ENCODE measurements at regions not wholly inside any gene's neighbourhood (a gene's known extent, or its start where the extent isn't known, plus 50 kb on each side); places are given as distances from the start of the nearest gene placed in this dataset.
"Not testable (repeated sequence)": the region's sequence is repeated elsewhere in the genome, so short reads cannot be mapped to it uniquely, and the experiment has no call there.

DNA sequence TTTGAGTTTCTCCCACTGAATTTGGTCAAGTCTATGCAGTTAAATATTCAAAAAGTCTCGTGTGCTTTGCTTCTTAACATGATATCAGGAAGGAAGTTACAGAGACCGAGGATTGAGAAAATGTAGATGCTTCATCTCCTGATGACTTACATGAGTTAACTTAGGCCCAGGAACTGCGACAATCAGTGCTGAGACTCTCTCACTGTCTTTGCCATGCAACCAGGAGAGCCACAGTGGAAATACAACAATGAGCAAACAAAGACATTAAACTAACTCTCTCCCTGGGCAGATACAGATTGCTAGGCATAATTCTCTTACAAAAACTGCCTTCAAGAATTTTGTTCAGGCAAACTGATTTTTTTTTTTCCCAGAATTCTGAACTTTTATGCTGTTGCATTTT, 440.6 kb upstream of the EPHA7 start:
- no peak for ATAC-seq
- no peaks in the 10 kb centered on the region for H3K27me3 ChIP-seq
- 65 to 75% methylated on average over 2 to 3 of the region's 3 CpGs for WGBS, 2 donors (ENCODE audit: low coverage in 1 of 2)
- H3K4me3 ChIP-seq: no peak overlapping the region
- H3K9me3 ChIP-seq: no peaks in the 10 kb centered on the region
- H3K4me1 ChIP-seq: no peaks in the 10 kb centered on the region
- H3K27ac ChIP-seq: no peak overlapping the region
- no peaks in the 10 kb centered on the region for H3K36me3 ChIP-seq
- TF ChIP-seq POLR2A (IDR thresholded peaks at IDR 0.05): no peak

DNA sequence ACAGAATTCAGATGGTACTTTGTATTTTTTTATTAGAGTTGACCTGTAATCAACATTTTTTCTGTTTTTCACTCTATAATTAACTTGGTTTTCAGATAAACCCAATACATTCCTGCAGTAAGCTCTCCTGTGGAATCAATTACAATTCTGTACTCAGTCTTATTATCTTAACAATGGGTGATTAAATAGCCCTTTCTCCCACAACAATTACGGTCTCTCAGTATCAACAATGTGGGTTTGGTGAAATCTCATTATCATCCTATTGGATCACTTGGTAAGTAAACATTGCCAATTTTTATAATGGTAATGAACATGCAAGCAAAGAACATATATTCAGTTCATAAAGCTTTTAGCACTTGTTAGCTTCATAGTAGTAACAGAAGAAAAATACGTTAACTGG, 438.9 kb upstream of the EPHA7 start:
- no peak for TF ChIP-seq EP300 (IDR thresholded peaks at IDR 0.05)
- 92 to 100% methylated on average over 2 of the region's 2 CpGs for WGBS, 2 donors (ENCODE audit: low coverage in 1 of 2)
- H3K36me3 ChIP-seq: no peaks in the 10 kb centered on the region
- no peak overlapping the region for H3K4me3 ChIP-seq
- H3K4me1 ChIP-seq: no peaks in the 10 kb centered on the region
- no peaks in the 10 kb centered on the region for H3K9me3 ChIP-seq
- H3K27ac ChIP-seq: no peak overlapping the region
- ATAC-seq: no peak
- no peaks in the 10 kb centered on the region for H3K27me3 ChIP-seq

DNA sequence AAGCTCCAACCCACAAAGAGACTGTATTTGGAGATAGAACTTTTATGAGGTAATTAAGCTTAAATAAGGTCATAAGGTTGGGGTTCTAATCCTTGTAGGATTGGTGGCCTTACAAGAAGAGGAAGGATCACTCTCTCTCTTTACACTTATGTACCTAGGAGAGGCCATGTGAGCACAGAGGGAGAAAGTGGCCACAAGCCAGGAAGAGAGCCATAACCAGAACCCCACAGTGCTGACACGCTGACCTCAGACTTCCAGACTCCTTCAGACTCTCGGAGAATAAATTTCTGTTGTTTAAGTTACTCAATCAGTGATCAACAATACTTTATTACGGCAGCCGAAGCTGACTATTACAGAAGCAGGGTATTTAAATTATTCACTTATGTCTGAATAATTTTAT, 430.5 kb upstream of the EPHA7 start:
- no peaks in the 10 kb centered on the region for H3K4me1 ChIP-seq
- TF ChIP-seq POLR2AphosphoS5 (IDR thresholded peaks at IDR 0.05) (no peak), POLR2A (IDR thresholded peaks at IDR 0.05) (no peak), EP300 (IDR thresholded peaks at IDR 0.05) (no peak)
- TF ChIP-seq, protein P1, sequence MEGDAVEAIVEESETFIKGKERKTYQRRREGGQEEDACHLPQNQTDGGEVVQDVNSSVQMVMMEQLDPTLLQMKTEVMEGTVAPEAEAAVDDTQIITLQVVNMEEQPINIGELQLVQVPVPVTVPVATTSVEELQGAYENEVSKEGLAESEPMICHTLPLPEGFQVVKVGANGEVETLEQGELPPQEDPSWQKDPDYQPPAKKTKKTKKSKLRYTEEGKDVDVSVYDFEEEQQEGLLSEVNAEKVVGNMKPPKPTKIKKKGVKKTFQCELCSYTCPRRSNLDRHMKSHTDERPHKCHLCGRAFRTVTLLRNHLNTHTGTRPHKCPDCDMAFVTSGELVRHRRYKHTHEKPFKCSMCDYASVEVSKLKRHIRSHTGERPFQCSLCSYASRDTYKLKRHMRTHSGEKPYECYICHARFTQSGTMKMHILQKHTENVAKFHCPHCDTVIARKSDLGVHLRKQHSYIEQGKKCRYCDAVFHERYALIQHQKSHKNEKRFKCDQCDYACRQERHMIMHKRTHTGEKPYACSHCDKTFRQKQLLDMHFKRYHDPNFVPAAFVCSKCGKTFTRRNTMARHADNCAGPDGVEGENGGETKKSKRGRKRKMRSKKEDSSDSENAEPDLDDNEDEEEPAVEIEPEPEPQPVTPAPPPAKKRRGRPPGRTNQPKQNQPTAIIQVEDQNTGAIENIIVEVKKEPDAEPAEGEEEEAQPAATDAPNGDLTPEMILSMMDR (IDR thresholded peaks at IDR 0.05): no peak
- H3K27me3 ChIP-seq: no peaks in the 10 kb centered on the region
- no peaks in the 10 kb centered on the region for H3K36me3 ChIP-seq
- no peak overlapping the region for H3K27ac ChIP-seq
- H3K4me3 ChIP-seq: no peak overlapping the region
- ATAC-seq: no peak
- WGBS, 2 donors (ENCODE audit: low coverage in 1 of 2): 55 to 62% methylated on average over 3 to 4 of the region's 4 CpGs
- H3K9me3 ChIP-seq: no peaks in the 10 kb centered on the region

DNA sequence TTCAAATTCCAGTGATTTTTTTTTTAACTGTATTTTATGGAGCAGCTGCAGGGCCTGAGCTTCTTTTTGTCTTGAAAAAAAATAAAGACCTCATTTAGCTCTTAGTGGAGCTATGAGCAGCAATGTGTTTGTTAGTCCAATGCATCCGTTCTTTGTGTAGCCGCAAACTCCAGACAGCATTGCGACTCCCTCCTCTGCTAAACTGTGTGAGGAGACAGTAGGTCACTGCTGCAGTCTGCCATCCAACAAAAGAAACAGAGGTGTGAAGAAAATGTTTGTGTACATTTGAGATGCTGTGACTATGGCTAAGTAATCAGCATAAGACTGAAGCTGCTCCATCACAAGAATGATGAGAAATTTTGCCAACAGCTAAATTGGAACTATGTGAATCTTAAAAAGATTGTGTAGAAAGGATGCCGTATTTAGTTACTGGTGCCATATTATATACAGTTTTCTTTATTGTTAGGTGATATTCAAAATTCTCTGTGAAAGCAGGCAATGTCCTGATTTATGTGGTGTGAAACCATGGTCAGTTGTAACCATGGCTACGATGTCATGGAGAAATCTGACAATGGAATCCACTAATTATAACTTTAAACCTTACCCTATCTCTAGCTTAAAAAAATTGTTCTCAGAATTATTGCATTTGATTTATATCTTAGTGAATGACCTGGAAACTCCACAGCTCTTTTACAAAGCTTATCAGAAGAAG, 428.8 kb upstream of the EPHA7 start:
- Histone ChIP-seq H3K4me1 (no peaks in the 10 kb centered on the region), H3K36me3 (no peaks in the 10 kb centered on the region), H3K27ac (no peak overlapping the region), H3K9me3 (no peaks in the 10 kb centered on the region), H3K4me3 (no peak overlapping the region), H3K27me3 (no peaks in the 10 kb centered on the region)
- 33 to 83% methylated on average over 2 to 5 of the region's 5 CpGs for WGBS, 2 donors (ENCODE audit: low coverage in 1 of 2)
- TF ChIP-seq POLR2A (IDR thresholded peaks at IDR 0.05): no peak
- TF ChIP-seq POLR2AphosphoS5 (IDR thresholded peaks at IDR 0.05): no peak
- TF ChIP-seq EP300 (IDR thresholded peaks at IDR 0.05): no peak
- TF ChIP-seq, protein P1 (IDR thresholded peaks at IDR 0.05): no peak
- no peak for ATAC-seq

DNA sequence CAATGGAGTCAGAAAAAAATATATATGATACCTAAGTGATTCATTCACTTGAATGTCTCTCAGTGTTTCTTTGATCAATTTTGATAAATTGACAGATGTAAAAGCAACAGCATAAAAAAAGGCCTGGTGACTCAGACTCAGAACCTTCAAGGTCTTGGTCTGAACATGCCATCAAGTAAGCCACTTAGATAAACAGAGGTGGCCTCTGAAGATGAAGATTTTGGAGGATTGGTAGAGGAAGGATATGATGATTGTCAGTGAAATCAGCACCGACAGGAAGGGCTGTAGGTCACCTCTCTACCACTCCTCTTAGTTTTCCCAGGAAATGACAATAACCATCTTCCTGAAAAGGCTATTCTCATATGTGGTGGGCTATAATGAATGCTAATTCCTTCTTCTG, 422.8 kb upstream of the EPHA7 start:
- no peak overlapping the region for H3K27ac ChIP-seq
- H3K9me3 ChIP-seq: no peaks in the 10 kb centered on the region
- no peak overlapping the region for H3K4me3 ChIP-seq
- TF ChIP-seq POLR2AphosphoS5 (IDR thresholded peaks at IDR 0.05): no peak
- no peak for TF ChIP-seq POLR2A (IDR thresholded peaks at IDR 0.05)
- TF ChIP-seq, protein P1 (IDR thresholded peaks at IDR 0.05): no peak
- no peak for TF ChIP-seq EP300 (IDR thresholded peaks at IDR 0.05)
- H3K4me1 ChIP-seq: no peaks in the 10 kb centered on the region
- H3K27me3 ChIP-seq: no peaks in the 10 kb centered on the region
- no peak for ATAC-seq
- H3K36me3 ChIP-seq: no peaks in the 10 kb centered on the region
- 80 to 100% methylated on average over 1 of the region's 1 CpG for WGBS, 2 donors (ENCODE audit: low coverage in 1 of 2)

DNA sequence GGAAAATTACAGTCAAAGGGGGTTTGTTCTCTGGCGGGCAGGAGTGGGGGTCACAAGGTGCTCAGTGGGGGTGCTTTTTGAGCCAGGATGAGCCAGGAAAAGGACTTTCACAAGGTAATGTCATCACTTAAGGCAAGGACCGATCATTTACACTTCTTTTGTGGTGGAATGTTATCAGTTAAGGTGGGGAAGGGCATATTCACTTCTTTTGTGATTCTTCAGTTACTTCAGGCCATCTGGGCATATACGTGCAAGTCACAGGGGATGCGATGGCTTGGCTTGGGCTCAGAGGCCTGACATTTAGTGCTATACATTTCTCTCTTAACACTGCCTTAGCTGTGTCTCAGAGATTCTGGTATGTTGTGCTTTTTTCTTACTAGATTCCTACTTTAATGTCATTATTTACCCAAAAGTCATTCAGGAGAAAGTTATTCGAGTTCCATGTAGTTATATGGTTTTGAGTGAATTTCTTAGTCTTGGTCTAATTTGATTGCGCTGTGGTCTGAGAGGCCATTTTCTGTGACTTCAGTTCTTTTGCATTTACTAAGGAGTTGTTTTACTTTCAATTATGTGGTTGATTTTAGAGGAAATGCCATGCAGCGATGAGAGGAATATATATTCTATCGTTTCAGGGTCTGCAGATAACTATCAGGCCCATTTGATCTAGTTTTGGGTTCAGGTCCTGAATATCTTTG, 416.2 kb upstream of the EPHA7 start:
- not testable (repeated sequence) for H3K27me3 ChIP-seq, H3K9me3 ChIP-seq, H3K27ac ChIP-seq, ATAC-seq, H3K4me3 ChIP-seq, H3K4me1 ChIP-seq, H3K36me3 ChIP-seq
- 89 to 93% methylated on average over 4 to 6 of the region's 8 CpGs for WGBS, 2 donors (ENCODE audit: low coverage in 1 of 2)

DNA sequence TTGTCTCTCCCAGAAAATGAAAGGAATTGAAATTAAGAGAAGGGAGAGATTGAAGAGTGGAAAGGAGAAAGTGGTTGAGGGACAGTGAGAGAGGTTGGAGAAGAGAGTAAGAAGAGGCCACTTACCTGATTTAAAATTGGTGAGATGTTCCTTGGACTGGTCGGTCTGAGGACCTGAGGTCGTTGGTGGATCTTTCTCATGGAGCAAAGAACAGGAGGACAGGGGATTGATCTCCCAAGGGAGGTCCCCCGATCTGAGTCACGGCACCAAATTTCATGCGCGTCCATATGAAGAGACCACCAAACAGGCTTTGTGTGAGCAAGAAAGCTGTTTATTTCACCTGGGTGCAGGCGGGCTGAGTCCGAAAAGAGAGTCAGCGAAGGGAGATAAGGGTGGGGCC, 415.7 kb upstream of the EPHA7 start:
- WGBS, 2 donors (ENCODE audit: low coverage in 1 of 2): 73 to 76% methylated on average over 6 to 8 of the region's 9 CpGs
- H3K9me3 ChIP-seq, H3K4me3 ChIP-seq, H3K27me3 ChIP-seq, H3K27ac ChIP-seq, H3K36me3 ChIP-seq, ATAC-seq, H3K4me1 ChIP-seq: not testable (repeated sequence)

DNA sequence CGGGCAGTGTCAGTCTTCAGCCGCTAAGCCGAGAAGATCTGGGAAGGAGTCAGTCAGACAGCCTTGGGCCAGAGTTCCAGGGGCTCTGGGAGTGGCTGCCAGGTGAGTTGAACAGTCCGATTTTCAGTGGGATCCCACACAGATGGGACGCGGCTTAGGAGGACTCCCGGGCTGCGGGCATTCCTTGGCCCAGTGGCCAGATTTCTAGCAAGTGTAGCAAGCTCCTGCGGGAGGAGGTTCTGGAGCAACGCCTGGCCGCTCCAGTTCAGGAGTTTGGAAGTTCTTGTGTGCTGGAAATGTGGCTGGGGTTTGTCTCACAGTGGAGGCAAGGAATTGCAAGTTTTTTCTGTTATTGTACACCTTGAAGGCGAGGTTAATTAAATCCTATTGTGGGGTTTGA, 414.0 kb upstream of the EPHA7 start:
- H3K27ac ChIP-seq, H3K9me3 ChIP-seq, H3K27me3 ChIP-seq, H3K4me3 ChIP-seq, H3K36me3 ChIP-seq, ATAC-seq, H3K4me1 ChIP-seq: not testable (repeated sequence)
- WGBS, 2 donors (ENCODE audit: low coverage in 1 of 2): no CpG with 5 or more reads among the region's 12 CpGs

DNA sequence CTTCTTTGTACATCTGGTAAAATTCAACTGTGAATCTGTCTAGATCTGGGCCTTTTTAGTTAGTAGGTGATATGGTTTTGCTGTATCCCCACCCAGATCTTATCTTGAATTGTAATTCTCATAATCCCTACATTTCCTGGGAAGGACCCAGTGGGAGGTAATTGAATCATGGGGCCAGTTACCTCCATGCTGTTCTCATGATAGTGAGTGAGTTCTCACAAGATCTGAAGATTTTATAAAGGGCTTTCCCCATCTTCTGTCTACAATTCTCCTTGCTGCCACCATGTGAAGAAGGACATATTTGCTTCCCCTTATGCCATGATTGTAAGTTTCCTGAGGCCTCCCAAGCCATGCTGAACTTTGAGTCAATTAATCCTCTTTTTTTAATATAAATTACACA, 410.4 kb upstream of the EPHA7 start:
- not testable (repeated sequence) for H3K4me3 ChIP-seq, H3K36me3 ChIP-seq, H3K4me1 ChIP-seq, H3K27me3 ChIP-seq, ATAC-seq, H3K27ac ChIP-seq, H3K9me3 ChIP-seq
